ENCODE measurements at regions not wholly inside any gene's neighbourhood (a gene's known extent, or its start where the extent isn't known, plus 50 kb on each side); places are given as distances from the start of the nearest gene placed in this dataset.

DNA sequence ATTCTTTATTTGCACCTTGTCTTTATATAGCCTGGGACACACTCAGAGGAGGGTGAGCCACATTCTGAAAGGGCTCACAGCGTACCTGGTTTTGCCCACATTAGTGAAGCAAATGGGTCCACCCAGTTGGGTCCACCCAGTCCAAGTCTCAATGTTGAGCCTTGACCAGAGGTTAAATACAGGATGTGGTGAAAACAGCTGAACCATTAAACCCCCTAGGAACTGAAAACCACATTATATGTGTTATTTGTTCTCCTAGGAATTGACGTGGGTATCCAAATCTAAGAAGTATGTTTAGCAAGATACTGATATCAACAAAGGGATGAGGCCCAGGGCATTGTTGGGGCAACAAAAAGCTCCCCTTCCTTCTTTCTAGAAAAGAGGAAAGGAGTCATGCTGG is 83.8 kb downstream of the SETD4 start:
- no peaks in the 10 kb centered on the region for H3K36me3 ChIP-seq (ENCODE audit: control insufficient read depth, insufficient read depth, low read length)
- H3K27ac ChIP-seq (ENCODE audit: low read length), result no peak overlapping the region
- ChIA-PET POLR2A (no interaction called here), CTCF (no interaction called here)
- intact Hi-C loops (cut with micrococcal nuclease; ENCODE audit: unreplicated experiment), result no loop called here
- H3K9me3 ChIP-seq (ENCODE audit: control insufficient read depth, insufficient read depth, low read depth, low read length), result no peaks in the 10 kb centered on the region
- DNase-seq (ENCODE audit: low read depth, low spot score) (no peak), ATAC-seq (no peak)
- no peak overlapping the region for H3K4me3 ChIP-seq (ENCODE audit: low read depth in 2 of 2, low read length in 2 of 2)
- H3K4me1 ChIP-seq (ENCODE audit: control insufficient read depth, insufficient read depth, low read length), result no peaks in the 10 kb centered on the region
- TF ChIP-seq SIN3A (IDR thresholded peaks at IDR 0.05; ENCODE audit: borderline replicate concordance, insufficient read depth, low read depth, low read length) (no peak), CTCF (IDR thresholded peaks at IDR 0.05) (no peak), TCF7L2 (IDR thresholded peaks at IDR 0.05; ENCODE audit: low read depth, low read length) (no peak), REST (IDR thresholded peaks at IDR 0.05; ENCODE audit: insufficient read depth in 1 of 2, low read depth in 2 of 2, low read length in 1 of 2) (no peak), POLR2AphosphoS5 (IDR thresholded peaks at IDR 0.05; ENCODE audit: low read depth, low read length) (no peak)
- H3K27me3 ChIP-seq (ENCODE audit: control insufficient read depth, insufficient read depth, low read length), result no peaks in the 10 kb centered on the region
- in situ Hi-C loops (cut with HindIII; ENCODE audit: low pct_unique_long_range_greater_than_20kb, low sequenced_read_pairs), result no loop called here
- no TSS peak for BruUV-seq (replicated peaks)

- TF ChIP-seq TCF7L2 (IDR thresholded peaks at IDR 0.05; ENCODE audit: low read depth, low read length) (no peak), REST (IDR thresholded peaks at IDR 0.05; ENCODE audit: insufficient read depth in 1 of 2, low read depth in 2 of 2, low read length in 1 of 2) (no peak), SIN3A (IDR thresholded peaks at IDR 0.05; ENCODE audit: borderline replicate concordance, insufficient read depth, low read depth, low read length) (no peak), CTCF (IDR thresholded peaks at IDR 0.05) (no peak)
These were observed 85.6 kb downstream of the SETD4 start for GRCh38 chr21:35974775-35975174.

More at GRCh38 chr21:35974775-35975174, 85.6 kb downstream of the SETD4 start:
- H3K4me1 ChIP-seq (ENCODE audit: control insufficient read depth, insufficient read depth, low read length), result no peaks in the 10 kb centered on the region
- CTCF ChIA-PET, result no interaction called here
- H3K27ac ChIP-seq (ENCODE audit: low read length), result no peak overlapping the region
- no peaks in the 10 kb centered on the region for H3K36me3 ChIP-seq (ENCODE audit: control insufficient read depth, insufficient read depth, low read length)
- intact Hi-C loops (cut with micrococcal nuclease; ENCODE audit: unreplicated experiment), result no loop called here
- no peaks in the 10 kb centered on the region for H3K27me3 ChIP-seq (ENCODE audit: control insufficient read depth, insufficient read depth, low read length)
- in situ Hi-C loops (cut with HindIII; ENCODE audit: low pct_unique_long_range_greater_than_20kb, low sequenced_read_pairs), result no loop called here
- POLR2A ChIA-PET, result no interaction called here
- no peak overlapping the region for H3K4me3 ChIP-seq (ENCODE audit: low read depth in 2 of 2, low read length in 2 of 2)
- no peaks in the 10 kb centered on the region for H3K9me3 ChIP-seq (ENCODE audit: control insufficient read depth, insufficient read depth, low read depth, low read length)
- DNase-seq (ENCODE audit: low read depth, low spot score) (no peak), ATAC-seq (no peak)
- BruUV-seq (replicated peaks), result no TSS peak
